Right lobe of liver (tissue), 4 donors: ENCODE measurements at regions not wholly inside any gene's neighbourhood (a gene's known extent, or its start where the extent isn't known, plus 50 kb on each side); places are given as distances from the start of the nearest gene placed in this dataset.

Experiments used
- POLR2A ChIP-seq: fragments of 450-650 bp; IDR thresholded peaks from one replicate; pipeline ENCODE4 v1.6.1; 2017; ENCODE audit warnings: antibody characterized with exemption, mild to moderate bottlenecking
- TF ChIP-seq, protein P1 (sequence below), 4 donors: fragments of 200-600 bp in 3 of 4; fragments of 450-650 bp in 1 of 4; IDR thresholded peaks; one replicate each; pipeline versions ENCODE4 v1.5.1 to v1.8.0; 2016 to 2022; ENCODE audit warnings: antibody characterized with exemption in 4 of 4, mild to moderate bottlenecking in 2 of 4
- donor health status: DM: no; HTN: no; CAD: no.
- donor health status: DM: no; HTN: no; CAD: no.
- donor health status: DM: no; HTN: yes; CAD: no.

GRCh38 chrX:43317378-43317777, 338.7 kb upstream of the MAOA start:
- TF ChIP-seq, protein P1, sequence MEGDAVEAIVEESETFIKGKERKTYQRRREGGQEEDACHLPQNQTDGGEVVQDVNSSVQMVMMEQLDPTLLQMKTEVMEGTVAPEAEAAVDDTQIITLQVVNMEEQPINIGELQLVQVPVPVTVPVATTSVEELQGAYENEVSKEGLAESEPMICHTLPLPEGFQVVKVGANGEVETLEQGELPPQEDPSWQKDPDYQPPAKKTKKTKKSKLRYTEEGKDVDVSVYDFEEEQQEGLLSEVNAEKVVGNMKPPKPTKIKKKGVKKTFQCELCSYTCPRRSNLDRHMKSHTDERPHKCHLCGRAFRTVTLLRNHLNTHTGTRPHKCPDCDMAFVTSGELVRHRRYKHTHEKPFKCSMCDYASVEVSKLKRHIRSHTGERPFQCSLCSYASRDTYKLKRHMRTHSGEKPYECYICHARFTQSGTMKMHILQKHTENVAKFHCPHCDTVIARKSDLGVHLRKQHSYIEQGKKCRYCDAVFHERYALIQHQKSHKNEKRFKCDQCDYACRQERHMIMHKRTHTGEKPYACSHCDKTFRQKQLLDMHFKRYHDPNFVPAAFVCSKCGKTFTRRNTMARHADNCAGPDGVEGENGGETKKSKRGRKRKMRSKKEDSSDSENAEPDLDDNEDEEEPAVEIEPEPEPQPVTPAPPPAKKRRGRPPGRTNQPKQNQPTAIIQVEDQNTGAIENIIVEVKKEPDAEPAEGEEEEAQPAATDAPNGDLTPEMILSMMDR (IDR thresholded peaks at IDR 0.05) = no peak
- no peak for TF ChIP-seq POLR2A
